ENCODE measurements at regions not wholly inside any gene's neighbourhood (a gene's known extent, or its start where the extent isn't known, plus 50 kb on each side); places are given as distances from the start of the nearest gene placed in this dataset.

GRCh38 chr9:107914151-107914550, 424.6 kb upstream of the KLF4 start:
- in situ Hi-C loops (cut with HindIII; ENCODE audit: extremely low pct_ligation_motif_present, low pct_unique_long_range_greater_than_20kb) (no loop called here), intact Hi-C loops (cut with micrococcal nuclease; ENCODE audit: unreplicated experiment) (no loop called here)
- Histone ChIP-seq H3K4me1 (ENCODE audit: insufficient read depth, low read length) (no peaks in the 10 kb centered on the region), H3K9me3 (ENCODE audit: low read length) (no peaks in the 10 kb centered on the region), H3K9ac (ENCODE audit: insufficient read depth, low read depth, low read length) (no peak overlapping the region), H2AFZ (ENCODE audit: low read length) (no peak overlapping the region), H3K4me3 (replicated peaks in 1 of 3; ENCODE audit: insufficient read depth in 1 of 3, low read depth in 2 of 3, low read length in 3 of 3) (no peak overlapping the region), H3K36me3 (replicated peaks in 1 of 2; ENCODE audit: control insufficient read depth in 1 of 2, insufficient read depth in 2 of 2, low read length in 2 of 2) (no peaks in the 10 kb centered on the region), H4K20me1 (ENCODE audit: insufficient read depth, low read length) (no peaks in the 10 kb centered on the region), H3K27me3 (ENCODE audit: control insufficient read depth in 1 of 2, insufficient read depth in 2 of 2, low read length in 2 of 2) (no peaks in the 10 kb centered on the region), H3K4me2 (ENCODE audit: low read depth, low read length) (no peak overlapping the region), H3K27ac (ENCODE audit: extremely low read length, insufficient read depth, low read length) (no peak overlapping the region), H3K79me2 (ENCODE audit: insufficient read depth, low read length) (no peaks in the 10 kb centered on the region)
- FAIRE-seq = no peak
- no TSS peak for BruUV-seq (replicated peaks)
- TF ChIP-seq SKIL (CRISPR knock-in tag; IDR thresholded peaks at IDR 0.05; ENCODE audit: borderline replicate concordance) (no peak), ZNF260 (CRISPR knock-in tag; IDR thresholded peaks at IDR 0.05; ENCODE audit: borderline replicate concordance, low read depth) (no peak), SNAPC4 (CRISPR knock-in tag; IDR thresholded peaks at IDR 0.05) (no peak), DRAP1 (CRISPR knock-in tag; IDR thresholded peaks at IDR 0.05) (no peak), PCBP2 (optimal IDR thresholded peaks at IDR 0.05; ENCODE audit: low read depth, low read length, poor library complexity, severe bottlenecking) (no peak), MAFF (IDR thresholded peaks at IDR 0.05; ENCODE audit: low read depth, low read length) (no peak), MEF2D (CRISPR knock-in tag; IDR thresholded peaks at IDR 0.05) (no peak), ZBTB7B (CRISPR knock-in tag; IDR thresholded peaks at IDR 0.05) (no peak), EEA1 (CRISPR knock-in tag; IDR thresholded peaks at IDR 0.05; ENCODE audit: borderline replicate concordance) (no peak), MXD3 (CRISPR knock-in tag; IDR thresholded peaks at IDR 0.05) (no peak)
- DNase-seq (ENCODE audit: low spot score) = no peak
- 0% methylated on average over 1 of the region's 1 CpG for WGBS (ENCODE audit: low lambda C conversion rate)
- ChIA-PET CTCF (ENCODE audit: low intra/inter-chr PET ratio, low total read pairs) (no interaction called here), POLR2A (no interaction called here)
- ATAC-seq = no peak

Measured in HepG2 (cell line).